A549 (cell line): ENCODE measurements at regions not wholly inside any gene's neighbourhood (a gene's known extent, or its start where the extent isn't known, plus 50 kb on each side); places are given as distances from the start of the nearest gene placed in this dataset.

ENCODE experiments used
- ATOH8 ChIP-seq: fragments of 250-450 bp; sonication (Bioruptor Pico); IDR thresholded peaks from 2 replicates; pipeline ENCODE4 v1.5.0; 2020; ENCODE audit warnings: low read depth, mild to moderate bottlenecking, moderate library complexity
- POLR2A ChIP-seq: IDR thresholded peaks from 2 replicates; pipeline ENCODE4 v1.6.1; 2012; ENCODE audit warnings: mild to moderate bottlenecking, low read length

- TF ChIP-seq POLR2A, result no peak
- no peak for TF ChIP-seq ATOH8 (CRISPR knock-in tag)
Observed at GRCh38 chr13:24624363-24624762, 55.8 kb upstream of the ATP12A start.
